Endothelial cell of umbilical vein (primary cell): ENCODE measurements at regions not wholly inside any gene's neighbourhood (a gene's known extent, or its start where the extent isn't known, plus 50 kb on each side); places are given as distances from the start of the nearest gene placed in this dataset.

Experiments used
- POLR2A ChIP-seq: IDR thresholded peaks from 2 replicates; pipeline ENCODE4 v1.6.1; 2012; ENCODE audit warnings: low read depth, mild to moderate bottlenecking, control low read depth, low read length
- TF ChIP-seq, protein P1 (sequence below), 2 donors: IDR thresholded peaks; 1 replicate in 1 of 2; 2 replicates in 1 of 2; pipeline ENCODE4 v1.5.1; 2011; ENCODE audit warnings: low read length in 2 of 2, mild to moderate bottlenecking in 2 of 2, moderate library complexity in 2 of 2, control low read depth in 1 of 2, inconsistent platforms in 1 of 2, low read depth in 1 of 2; ENCODE audit not compliant: insufficient read depth in 1 of 2; ENCODE audit errors: extremely low read depth in 1 of 2
- TF ChIP-seq, protein P2 (sequence below): IDR thresholded peaks from 2 replicates; pipeline ENCODE4 v1.6.1; 2011; ENCODE audit not compliant: insufficient read depth, insufficient read length

DNA sequence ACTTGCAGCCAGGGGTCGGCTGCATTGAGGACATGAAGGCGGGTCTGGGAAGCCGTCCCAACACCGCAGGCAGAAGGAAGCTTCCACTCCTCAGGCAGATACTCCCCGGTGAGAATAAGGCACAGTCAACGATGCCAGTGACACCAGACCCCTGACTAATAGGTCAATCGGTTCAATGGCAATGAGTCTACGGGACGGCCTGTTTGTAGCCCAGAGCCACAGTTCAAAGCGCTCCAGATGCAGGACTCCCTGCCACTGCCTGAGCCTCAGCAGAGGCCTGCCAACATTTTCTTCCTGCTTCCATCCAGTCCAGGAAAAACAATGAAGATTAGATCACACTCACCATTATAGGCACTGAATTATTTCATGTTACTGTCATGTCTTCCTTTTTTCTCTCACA lies 84.5 kb upstream of the SIMC1 start:
- TF ChIP-seq, protein P1, sequence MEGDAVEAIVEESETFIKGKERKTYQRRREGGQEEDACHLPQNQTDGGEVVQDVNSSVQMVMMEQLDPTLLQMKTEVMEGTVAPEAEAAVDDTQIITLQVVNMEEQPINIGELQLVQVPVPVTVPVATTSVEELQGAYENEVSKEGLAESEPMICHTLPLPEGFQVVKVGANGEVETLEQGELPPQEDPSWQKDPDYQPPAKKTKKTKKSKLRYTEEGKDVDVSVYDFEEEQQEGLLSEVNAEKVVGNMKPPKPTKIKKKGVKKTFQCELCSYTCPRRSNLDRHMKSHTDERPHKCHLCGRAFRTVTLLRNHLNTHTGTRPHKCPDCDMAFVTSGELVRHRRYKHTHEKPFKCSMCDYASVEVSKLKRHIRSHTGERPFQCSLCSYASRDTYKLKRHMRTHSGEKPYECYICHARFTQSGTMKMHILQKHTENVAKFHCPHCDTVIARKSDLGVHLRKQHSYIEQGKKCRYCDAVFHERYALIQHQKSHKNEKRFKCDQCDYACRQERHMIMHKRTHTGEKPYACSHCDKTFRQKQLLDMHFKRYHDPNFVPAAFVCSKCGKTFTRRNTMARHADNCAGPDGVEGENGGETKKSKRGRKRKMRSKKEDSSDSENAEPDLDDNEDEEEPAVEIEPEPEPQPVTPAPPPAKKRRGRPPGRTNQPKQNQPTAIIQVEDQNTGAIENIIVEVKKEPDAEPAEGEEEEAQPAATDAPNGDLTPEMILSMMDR (IDR thresholded peaks at IDR 0.05; ENCODE audit: extremely low read depth in 1 of 2, insufficient read depth in 1 of 2, low read depth in 1 of 2, low read length in 2 of 2), result no peak
- TF ChIP-seq POLR2A, result no peak
- TF ChIP-seq, protein P2, sequence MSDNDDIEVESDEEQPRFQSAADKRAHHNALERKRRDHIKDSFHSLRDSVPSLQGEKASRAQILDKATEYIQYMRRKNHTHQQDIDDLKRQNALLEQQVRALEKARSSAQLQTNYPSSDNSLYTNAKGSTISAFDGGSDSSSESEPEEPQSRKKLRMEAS, result no peak
